ENCODE measurements at regions not wholly inside any gene's neighbourhood (a gene's known extent, or its start where the extent isn't known, plus 50 kb on each side); places are given as distances from the start of the nearest gene placed in this dataset.
"Not testable (repeated sequence)": the region's sequence is repeated elsewhere in the genome, so short reads cannot be mapped to it uniquely, and the experiment has no call there.

DNA sequence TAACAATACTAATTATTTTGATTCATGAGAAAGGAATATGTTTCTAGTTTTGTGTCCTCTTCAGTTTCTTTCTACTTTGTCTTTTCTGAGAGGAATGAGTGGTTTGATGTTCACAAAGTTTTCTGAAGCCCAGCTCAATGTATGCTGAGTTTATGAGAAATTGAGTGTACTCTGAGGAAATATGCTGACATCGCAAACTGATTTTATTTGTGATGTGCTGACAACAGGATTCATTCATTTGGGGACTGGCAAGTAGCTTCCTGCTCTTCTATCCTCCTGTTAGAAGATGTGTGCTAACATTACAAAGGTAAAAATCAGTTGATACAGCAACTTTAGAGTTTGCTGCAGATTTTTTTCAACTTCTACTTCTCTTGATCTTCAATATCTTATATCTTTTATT is 403.2 kb upstream of the CDH19 start:
- DNase-seq (ENCODE audit: low read depth), result no peak

DNA sequence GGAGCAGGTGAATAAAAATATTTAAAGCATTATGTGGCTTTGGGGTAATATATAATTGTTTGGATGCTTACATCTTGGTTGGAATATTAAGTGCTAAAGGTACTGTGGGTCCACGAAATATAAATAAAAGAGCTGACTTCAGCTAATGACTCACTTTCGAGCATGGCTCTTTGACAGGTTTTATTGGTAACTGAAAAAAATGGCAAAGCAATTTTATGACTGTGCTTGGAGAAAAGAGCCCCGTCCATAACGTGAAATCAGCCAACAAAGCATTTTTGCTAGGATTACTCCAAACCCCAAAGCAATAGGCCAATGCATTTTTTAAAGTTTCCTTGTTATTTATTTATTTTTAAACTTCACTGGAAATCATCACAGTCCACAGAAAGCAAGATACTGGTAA is 397.2 kb upstream of the CDH19 start:
- DNase-seq (ENCODE audit: low read depth), result no peak

DNA sequence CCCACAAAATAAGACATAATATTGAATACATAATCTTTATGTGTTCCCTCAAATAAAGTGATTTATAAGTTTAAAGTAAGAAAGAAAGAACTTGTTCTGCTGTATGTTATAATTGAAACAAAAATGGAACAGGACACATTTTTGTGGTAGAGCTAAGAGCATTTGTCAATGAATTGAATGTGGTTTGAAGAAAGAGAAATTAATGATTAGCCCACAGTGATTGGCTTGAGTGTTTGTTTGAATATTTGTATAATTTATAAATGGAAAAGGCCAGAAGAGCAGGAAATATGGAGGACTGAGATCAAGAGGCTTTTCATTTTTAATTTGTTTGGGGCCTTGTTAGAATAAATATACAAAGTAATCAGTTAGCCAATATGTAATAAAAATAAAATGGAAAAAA is 395.1 kb upstream of the CDH19 start:
- DNase-seq (ENCODE audit: low read depth), result no peak

DNA sequence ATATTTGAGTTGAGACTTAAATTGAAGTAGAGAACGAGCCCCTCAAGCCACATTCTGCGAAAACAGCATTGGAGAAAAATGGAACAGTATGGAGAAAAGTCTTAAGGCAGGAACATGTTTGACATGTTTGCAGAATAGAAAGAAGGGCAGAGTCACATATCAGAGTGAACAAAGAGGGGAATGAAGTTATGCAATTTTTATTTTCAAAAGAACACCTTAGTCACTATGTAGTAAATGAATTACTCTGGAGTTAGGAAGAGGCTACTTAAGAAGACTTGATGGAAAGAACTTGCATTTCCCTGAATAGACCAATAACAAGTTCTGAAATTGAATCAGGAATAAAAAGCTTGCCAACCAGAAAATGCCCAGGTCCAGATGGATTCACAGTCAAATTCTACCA is 391.4 kb upstream of the CDH19 start:
- no peak for DNase-seq (ENCODE audit: low read depth)

DNA sequence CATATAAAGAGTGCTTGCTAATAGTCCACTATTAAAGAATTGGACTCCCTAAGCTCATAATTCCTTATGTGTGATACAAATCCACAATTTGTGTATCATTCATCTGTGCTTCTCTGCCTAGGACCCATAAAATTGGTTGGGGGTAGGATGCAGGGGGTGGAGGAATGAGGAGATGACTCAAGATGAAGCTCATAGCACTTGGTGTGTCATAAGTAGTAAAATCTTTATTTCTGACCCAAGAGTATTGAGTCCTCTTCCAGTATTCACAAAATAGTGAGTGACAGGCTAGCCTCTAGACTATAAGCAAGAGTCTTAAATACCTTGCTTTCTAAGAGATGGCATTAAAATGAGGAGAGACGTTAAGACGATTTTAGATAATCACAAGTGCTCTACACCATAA is 390.9 kb upstream of the CDH19 start:
- no peak for DNase-seq (ENCODE audit: low read depth)

DNA sequence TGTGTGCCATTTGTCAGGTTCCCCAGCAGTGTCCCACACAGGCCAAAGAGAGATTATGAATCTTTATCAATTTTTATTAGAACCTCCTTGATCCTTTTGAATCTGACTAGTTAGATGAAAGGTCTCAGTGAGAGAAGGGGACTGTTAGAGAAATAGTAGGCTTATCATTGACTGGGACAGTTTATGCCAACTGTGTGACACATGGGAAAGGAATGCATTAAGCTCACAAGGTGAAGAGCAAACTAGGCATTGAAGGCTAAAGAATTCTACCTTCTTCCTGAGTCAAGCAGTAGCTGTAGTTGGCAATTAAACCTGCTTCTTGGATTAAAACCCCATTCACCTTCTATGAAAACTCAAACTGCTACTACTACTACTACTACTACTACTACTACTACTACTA is 389.6 kb upstream of the CDH19 start:
- DNase-seq (ENCODE audit: low read depth), result no peak

DNA sequence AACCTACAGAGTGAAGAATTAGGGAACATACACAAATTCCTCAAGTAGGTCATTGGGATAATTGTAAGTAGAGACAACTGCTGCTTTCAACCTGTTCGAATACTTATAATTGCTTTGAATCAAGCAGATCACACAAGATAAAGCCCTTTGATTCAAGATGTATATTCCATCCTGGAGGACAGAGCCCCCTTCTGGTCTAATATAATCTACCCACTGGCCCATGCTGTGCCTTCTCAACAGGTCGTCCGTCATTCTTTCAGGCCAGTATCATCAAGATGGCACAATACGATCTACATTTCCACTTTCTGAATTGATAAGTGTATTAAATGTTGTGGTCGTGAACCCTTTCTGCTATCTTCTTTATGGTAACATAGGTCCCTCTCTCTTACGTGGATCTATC is 387.0 kb upstream of the CDH19 start:
- no peak for DNase-seq (ENCODE audit: low read depth)

DNA sequence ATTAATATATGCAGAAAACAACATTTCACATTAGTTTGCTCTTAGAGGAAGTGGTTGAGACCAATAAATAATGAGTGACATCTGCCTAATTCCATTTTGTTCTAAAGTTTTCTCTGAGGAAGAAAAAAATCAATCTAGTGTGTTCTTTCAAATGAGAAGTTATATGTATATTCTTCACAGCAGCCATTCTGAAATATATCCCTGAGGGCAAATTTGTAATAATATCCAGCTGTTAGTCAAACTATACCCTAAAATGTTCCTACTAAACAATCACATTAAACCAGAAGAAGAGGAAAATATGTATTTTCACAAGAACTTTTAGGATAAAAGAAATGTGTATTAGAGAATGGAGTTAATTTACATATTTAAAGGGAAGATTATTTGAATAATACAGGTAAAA is 375.1 kb upstream of the CDH19 start:
- no peak for DNase-seq (ENCODE audit: low read depth)

DNA sequence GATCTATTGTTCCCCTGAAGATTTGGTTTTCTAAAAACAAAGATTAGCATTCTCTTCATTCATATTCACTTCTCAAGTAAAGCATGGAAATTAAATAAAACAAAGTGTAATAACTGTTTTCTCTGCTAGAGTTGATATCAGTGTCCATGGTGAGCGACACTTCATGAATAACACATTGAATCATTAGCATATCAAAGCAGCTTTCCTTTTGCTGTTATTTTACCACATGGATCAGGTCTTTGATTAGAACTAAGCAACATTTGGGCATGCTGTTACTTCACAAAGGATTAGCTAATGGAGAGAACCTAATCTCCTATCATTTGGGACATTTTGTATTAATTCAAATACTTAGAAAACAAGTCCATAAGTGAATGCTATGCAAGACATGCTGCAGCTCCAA is 368.8 kb upstream of the CDH19 start:
- DNase-seq (ENCODE audit: low read depth), result no peak

DNA sequence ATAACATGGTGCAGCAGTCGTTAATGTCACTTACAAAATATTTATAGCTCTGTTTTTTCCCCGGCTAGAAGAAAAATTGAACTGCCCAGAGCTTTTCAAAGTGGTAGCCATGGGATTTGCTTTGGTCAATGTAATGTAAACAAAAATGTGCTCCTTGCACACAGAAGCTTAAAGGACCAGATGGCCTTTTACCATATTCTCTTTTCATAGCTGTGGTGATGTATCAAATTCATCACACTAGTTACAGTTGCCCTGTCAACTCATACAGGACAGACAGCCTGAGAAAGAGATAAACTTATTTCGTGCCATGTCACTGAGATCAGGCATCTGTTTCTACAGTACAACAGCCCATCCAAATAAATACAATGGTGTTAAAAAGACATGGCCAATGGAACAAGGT is 368.1 kb upstream of the CDH19 start:
- no peak for DNase-seq (ENCODE audit: low read depth)

DNA sequence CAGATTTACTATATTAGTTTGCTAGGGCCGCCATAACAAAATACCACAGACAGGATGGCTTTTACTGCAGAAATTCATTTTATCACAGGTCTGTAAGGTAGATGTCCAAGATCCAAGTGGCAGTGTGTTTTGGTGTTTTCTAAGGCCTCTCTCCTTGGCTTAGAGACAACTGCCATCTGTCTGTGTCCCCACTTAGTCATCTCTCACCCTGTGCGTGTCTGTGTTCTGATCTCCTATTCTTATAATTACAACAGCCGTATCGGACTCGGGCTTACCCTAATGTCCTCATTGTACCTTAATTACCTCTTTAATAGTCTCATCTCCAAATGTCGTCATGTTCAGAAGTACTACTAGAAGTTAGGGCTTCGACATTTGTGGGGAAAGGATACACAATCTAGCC is 362.3 kb upstream of the CDH19 start:
- DNase-seq (ENCODE audit: low read depth), result no peak

DNA sequence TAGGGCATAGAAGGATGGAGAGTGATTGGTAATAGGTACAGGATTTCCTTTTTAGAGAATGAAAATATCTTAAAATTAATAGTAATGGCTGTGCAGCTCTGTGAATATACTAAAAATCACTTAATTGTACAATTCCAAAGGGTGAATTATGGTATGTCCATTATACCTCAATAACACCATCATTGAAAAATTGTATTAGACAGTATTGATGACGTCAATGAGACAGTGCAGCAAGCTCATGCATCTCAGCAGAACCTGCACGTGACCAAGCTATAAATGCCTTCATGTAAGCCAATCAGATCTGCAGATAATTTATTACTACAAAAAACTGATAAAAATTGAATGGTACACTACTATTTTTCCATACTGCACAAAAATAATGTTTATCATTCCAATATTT is 354.4 kb upstream of the CDH19 start:
- no peak for DNase-seq (ENCODE audit: low read depth)

DNA sequence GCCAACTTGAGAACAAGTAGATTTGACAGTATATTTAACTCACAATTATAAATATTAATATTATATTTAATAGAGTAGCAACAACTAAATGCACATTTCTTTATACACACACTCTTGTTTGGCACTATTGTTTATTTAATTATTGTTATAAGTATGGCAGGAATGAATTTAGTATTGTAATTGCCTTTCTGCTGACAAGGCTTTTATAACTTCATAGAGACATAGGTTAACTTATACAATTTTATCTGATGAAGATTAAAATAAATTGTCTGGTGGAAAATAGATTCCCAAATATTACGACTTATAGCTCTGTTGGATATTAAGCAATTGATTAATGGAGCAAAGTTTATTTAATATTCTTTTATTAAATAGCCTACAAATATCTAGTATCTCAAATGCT is 347.9 kb upstream of the CDH19 start:
- DNase-seq (ENCODE audit: low read depth), result no peak

DNA sequence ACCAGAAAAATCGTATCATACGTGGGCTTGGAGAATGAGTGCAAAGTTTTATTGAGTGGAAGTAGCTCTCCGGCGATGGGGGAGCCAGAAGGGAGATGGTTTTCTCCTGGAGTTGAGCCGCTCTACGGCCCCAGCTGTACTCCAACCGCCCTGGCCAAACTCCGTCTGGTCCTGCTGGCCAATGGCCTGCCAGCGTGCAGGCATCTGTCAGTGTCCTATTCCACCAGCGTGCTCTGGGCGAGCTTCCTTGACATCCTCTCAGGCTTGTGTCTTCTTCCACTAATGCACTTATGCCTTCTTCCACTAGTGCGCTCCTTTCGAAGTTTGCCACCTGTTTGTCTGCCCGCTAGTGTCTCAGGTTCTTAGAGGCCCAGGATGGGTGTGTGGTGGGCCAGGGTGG is 345.5 kb upstream of the CDH19 start:
- no peak for DNase-seq (ENCODE audit: low read depth)

DNA sequence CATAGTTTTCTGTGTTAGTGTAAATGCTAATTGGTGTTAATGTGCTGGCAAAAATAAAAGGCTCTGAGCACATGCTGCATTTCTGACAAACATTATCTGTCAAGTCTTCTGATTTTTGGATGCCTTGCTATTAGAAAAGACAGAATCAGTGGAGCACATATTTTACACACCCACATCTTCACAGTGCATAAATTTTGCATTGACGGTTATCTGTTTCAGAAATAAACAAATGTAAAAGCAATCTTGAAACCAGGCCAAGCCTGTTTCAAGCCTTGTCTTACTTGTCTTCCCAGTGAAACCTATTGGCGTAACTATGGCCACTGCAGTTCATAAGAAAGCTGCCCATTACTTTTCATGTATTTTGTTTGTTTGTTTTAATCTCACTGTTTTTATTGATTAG is 333.7 kb upstream of the CDH19 start:
- no peak for DNase-seq (ENCODE audit: low read depth)

DNA sequence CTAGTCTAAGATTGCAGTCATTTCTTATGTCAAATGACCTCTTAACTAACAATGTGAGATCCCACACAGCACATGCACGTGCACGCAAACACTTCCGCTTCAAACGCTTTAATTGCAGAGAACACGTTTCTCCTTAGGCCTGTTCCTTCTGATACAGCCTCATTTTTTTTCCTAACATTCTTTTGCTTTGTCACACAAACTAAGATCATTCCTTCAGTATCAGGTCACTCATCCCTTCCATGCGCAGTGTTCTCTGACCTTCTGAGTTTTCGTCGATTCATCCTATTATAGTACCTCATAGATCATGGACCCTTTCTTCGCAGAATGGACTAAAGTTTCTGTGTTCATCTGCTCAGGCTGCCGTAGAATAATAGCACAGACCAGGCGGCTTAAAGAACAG is 327.1 kb upstream of the CDH19 start:
- no peak for DNase-seq (ENCODE audit: low read depth)

DNA sequence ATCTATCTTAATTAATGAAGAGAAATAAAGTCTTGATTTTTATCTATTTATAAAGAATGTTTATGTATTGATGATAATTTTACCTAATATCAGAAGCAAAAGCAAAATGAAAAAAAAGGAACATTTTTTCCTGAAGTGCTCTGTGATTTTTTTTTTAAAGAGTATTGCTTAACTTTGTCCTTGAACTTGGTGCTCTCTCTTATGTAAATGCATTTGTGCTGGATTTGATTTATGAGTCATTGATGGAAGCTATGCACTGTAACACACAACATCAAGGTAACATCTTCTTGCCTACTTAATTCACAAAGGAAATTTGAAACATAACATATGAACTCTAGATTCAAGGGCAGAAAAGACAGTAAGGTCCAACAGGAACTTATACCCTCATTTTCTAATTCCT is 312.9 kb upstream of the CDH19 start:
- DNase-seq (ENCODE audit: low read depth), result no peak

DNA sequence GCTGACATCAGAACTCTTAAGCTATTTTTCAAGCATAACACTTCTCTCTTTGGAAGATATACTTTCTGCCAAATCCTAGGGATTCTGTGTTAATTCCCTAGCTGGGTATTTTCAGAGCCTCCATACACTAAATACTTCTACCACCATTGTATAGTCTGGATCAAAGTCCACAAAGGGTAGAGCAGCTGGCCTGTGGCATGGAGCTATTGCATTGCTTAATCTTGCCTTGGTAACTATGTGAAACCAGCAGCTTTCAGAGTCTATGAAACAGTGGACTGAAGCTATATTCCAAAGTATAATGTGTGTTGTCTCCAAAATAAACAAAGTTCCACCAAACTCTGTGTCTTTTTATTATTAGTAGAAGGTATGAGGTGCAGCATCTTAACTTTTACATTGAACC is 296.9 kb upstream of the CDH19 start:
- DNase-seq (ENCODE audit: low read depth), result no peak

DNA sequence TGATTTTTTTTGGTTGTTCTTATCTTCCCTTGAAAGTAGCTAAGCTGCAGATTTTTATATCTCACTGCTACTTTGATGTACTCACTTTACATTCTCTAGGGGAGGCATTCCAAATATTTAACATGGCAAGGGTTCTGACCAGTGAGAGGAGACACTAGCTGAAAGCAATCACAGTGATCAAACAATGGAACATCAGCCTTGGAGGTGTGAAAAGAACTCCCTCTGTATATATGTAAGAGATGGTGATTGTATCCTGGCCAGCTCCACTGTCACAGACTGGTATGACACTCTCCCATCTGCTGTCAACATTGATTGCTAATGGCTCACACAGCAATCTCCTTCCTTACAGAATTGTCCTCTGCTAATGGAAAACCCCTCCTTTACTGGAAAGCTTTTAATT is 291.7 kb upstream of the CDH19 start:
- DNase-seq (ENCODE audit: low read depth), result no peak

DNA sequence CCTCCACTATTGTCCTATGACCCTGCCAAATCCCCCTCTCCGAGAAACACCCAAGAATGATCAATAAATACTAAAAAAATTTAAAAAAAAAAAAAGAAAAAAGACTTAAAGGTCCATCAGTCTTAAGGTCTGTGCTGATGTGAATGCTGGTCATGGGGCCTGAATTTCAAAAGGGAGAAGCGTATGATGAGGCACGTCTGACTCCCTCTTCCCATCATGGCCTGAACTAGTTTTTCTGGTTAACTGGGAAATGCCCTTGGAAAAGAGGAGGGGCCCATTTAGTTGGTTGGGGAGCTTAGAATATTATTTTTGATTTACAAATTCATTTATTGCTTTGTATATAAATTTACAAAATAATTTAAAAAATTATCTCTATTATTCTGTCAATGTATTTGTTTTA is 291.0 kb upstream of the CDH19 start:
- no peak for DNase-seq (ENCODE audit: low read depth)

DNA sequence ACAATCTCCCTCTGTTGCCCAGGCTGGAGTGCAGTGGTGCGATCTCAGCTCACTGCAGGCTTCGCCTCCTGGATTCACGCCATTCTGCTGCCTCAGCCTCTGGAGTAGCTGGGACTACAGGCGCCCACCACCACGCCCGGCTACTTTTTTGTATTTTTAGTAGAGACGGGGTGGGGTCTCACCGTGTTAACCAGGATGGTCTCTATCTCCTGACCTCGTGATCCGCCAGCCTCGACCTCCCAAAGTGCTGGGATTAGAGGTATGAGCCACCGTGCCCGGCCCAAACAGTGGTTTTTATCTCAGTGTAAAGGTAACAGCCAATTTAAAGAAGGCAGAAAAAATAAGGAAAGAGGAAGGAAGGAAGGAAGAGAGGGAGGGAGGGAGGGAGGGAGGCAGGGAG is 288.5 kb upstream of the CDH19 start:
- DNase-seq (ENCODE audit: low read depth), result not testable (repeated sequence)

DNA sequence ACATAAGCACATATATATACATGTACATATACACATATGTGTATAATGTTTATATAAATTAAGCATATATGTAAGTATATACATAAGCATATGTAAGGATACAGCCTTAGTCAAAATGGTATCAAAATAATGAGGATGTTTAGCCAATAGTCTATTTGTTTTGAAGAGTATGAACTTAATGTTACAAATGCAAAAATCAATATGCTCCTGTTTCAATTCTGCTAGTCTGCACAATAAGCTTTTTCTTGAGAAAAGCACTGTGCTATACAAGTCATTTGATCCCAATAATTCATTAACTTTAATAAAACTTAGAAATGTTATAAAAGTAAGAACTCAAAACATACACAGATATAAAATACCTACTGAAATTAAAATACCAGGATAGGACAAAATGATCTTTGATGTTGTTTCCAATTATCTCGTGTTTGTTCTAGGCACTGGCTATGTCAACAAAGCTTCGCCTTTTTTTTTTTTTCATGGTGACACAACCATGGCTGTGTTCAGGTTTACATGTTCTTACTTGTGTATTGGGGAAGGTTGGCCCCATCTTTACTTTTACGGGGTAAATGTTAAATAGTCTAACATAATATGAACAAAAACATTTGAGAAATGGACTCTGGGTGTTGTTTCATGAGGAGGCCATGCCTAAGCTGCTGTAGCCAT is 271.1 kb upstream of the CDH19 start:
- no peak for DNase-seq (ENCODE audit: low read depth)

DNA sequence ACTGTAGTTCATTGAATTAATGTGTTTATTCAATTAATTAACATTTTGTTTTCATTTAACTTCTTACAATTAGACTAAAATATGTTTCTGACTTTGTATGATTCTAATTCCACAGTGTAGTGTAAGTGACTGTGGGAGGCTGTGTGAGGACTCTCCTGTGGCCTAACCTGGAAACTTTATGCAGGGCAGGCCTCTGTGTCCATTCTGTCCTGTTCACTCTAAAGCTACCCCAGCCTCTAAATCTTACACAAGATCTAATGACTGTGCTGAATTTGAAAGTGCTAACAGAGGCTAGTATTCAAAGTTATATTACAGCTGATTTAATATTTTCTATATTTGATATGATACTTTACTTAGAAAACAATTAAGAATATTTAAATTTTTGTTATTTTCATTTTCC is 270.5 kb upstream of the CDH19 start:
- no peak for DNase-seq (ENCODE audit: low read depth)

DNA sequence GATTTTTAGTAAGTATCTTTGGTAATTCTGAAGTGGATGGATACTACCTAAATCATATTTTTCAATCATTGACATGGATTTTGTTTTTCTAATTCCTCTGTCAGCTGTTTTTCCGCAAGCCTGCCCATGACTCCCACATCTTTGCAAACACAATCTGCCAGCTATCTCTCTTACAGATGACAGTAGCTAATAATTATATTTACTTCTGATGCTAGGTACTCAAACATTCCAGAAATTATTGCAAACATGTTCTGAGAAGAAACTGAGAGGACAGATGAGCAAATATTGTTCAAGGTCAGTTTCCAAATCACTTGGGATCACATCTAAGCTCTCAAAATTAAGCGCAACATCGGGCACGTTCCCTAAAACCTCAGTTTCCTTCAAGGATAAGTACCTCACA is 270.0 kb upstream of the CDH19 start:
- no peak for DNase-seq (ENCODE audit: low read depth)

DNA sequence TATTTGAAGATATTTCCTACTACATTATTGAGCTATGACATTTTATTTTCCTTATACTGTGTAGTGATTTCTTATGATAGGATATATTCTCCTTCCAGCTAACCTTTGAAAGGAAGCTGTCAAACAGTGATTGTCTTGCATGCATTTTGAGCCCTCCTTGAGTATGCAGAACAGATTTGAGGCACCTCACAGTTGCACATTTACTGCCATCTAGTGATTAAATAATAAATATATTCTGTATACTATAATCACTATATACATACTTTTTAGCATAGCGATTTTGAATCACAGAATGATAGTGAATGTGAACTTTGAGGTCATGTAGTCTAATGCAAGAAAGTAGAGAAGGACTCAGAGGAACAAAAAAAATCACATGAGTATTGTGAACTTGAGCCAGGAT is 268.4 kb upstream of the CDH19 start:
- DNase-seq (ENCODE audit: low read depth), result no peak

Measured in stimulated activated CD8-positive, alpha-beta memory T cell treated with anti-CD3 and anti-CD28 coated beads, Interleukin-7, amount 100 ng/mL, for 24 hours (primary cell).